ENCODE measurements at regions not wholly inside any gene's neighbourhood (a gene's known extent, or its start where the extent isn't known, plus 50 kb on each side); places are given as distances from the start of the nearest gene placed in this dataset.

DNA sequence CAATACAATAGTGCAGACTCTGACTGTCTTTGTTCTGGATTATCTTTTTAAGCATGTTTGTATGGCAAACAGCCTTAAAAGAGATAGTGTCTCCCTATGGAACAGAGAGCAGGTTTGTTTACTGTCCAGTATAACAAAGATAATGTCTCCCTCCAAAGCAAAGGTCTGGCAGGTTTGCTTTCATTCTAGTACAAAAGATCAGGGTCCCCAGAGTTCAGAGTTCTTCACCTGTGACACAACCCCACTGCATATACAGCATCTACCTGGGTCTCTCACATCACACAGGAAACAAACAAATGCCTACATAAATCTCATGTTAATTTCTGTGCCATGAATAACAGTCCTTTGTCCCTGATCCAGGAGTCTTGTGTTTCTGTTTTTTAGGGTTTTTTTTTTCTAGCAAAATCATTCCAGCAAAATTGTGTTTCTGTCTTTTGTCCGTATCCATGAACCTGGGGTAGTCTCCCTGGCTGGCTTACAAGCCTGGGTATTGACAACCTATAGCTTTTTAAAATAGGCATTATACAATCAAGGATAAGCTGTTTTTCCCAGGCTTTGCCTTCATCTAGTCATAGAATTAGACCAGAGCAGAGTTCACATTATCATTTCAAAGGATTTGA lies 89.4 kb upstream of the PTBP2 start (continued):
- TF ChIP-seq HNRNPH1 (optimal IDR thresholded peaks at IDR 0.05; ENCODE audit: low read depth, low read length) (no peak), GTF2F1 (IDR thresholded peaks at IDR 0.05; ENCODE audit: low read length) (no peak), ZNF761 (CRISPR knock-in tag; conservative IDR thresholded peaks at IDR 0.05) (no peak), ZNF503 (CRISPR knock-in tag; IDR thresholded peaks at IDR 0.05) (peak; percentile 84; the same call in 1 of the 2 replicates), EZH2 (conservative IDR thresholded peaks at IDR 0.05; ENCODE audit: low read depth, low read length) (no peak), RAD51 (IDR thresholded peaks at IDR 0.05; ENCODE audit: borderline replicate concordance) (no peak), ELF4 (CRISPR knock-in tag; IDR thresholded peaks at IDR 0.05; ENCODE audit: borderline replicate concordance) (no peak), HES4 (CRISPR knock-in tag; IDR thresholded peaks at IDR 0.05; ENCODE audit: borderline replicate concordance) (no peak), ZNF562 (CRISPR knock-in tag; IDR thresholded peaks at IDR 0.05; ENCODE audit: borderline replicate concordance) (no peak), NPAS2 (CRISPR knock-in tag; IDR thresholded peaks at IDR 0.05; ENCODE audit: borderline replicate concordance) (no peak), ZNF790 (CRISPR knock-in tag; IDR thresholded peaks at IDR 0.05; ENCODE audit: borderline replicate concordance) (no peak), CBX2 (IDR thresholded peaks at IDR 0.05; ENCODE audit: low read depth, low read length) (no peak), CBX2 (CRISPR knock-in tag; IDR thresholded peaks at IDR 0.05; ENCODE audit: low read depth) (no peak), ZNF776 (CRISPR knock-in tag; IDR thresholded peaks at IDR 0.05) (no peak), ZNF318 (CRISPR knock-in tag; IDR thresholded peaks at IDR 0.05) (no peak)
- TF ChIP-seq, protein P1, sequence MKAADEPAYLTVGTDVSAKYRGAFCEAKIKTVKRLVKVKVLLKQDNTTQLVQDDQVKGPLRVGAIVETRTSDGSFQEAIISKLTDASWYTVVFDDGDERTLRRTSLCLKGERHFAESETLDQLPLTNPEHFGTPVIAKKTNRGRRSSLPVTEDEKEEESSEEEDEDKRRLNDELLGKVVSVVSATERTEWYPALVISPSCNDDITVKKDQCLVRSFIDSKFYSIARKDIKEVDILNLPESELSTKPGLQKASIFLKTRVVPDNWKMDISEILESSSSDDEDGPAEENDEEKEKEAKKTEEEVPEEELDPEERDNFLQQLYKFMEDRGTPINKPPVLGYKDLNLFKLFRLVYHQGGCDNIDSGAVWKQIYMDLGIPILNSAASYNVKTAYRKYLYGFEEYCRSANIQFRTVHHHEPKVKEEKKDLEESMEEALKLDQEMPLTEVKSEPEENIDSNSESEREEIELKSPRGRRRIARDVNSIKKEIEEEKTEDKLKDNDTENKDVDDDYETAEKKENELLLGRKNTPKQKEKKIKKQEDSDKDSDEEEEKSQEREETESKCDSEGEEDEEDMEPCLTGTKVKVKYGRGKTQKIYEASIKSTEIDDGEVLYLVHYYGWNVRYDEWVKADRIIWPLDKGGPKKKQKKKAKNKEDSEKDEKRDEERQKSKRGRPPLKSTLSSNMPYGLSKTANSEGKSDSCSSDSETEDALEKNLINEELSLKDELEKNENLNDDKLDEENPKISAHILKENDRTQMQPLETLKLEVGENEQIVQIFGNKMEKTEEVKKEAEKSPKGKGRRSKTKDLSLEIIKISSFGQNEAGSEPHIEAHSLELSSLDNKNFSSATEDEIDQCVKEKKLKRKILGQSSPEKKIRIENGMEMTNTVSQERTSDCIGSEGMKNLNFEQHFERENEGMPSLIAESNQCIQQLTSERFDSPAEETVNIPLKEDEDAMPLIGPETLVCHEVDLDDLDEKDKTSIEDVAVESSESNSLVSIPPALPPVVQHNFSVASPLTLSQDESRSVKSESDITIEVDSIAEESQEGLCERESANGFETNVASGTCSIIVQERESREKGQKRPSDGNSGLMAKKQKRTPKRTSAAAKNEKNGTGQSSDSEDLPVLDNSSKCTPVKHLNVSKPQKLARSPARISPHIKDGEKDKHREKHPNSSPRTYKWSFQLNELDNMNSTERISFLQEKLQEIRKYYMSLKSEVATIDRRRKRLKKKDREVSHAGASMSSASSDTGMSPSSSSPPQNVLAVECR (CRISPR knock-in tag; IDR thresholded peaks at IDR 0.05; ENCODE audit: borderline replicate concordance), result no peak; the same call in 1 of the 2 replicates
